Keratinocyte (primary cell): ENCODE measurements at regions not wholly inside any gene's neighbourhood (a gene's known extent, or its start where the extent isn't known, plus 50 kb on each side); places are given as distances from the start of the nearest gene placed in this dataset.

Source experiments
- DNase-seq: peaks from one replicate; pipeline ENCODE4 v3.0.0-alpha.2; 2011; ENCODE audit warnings: low read depth, missing footprints, low spot score
- FAIRE-seq: peaks from 2 replicates; lab custom pipeline; 2011; peaks lifted over from hg19 to GRCh38; lab: Jason Lieb, UNC
- H2AFZ ChIP-seq: 2 replicates; pipeline ENCODE4 v1.6.0; 2012; ENCODE audit warnings: low read length, control low read depth, inconsistent platforms; ENCODE audit not compliant: control insufficient read depth
- H3K27ac ChIP-seq: 2 replicates; pipeline ENCODE4 v1.5.1; 2011; ENCODE audit warnings: low read length; ENCODE audit not compliant: control insufficient read depth, insufficient read depth
- H3K27me3 ChIP-seq: 3 replicates; pipeline ENCODE4 v1.6.0; 2011; ENCODE audit warnings: low read length; ENCODE audit not compliant: control insufficient read depth, insufficient read depth; ENCODE audit errors: extremely low read depth
- H3K36me3 ChIP-seq, 2 experiments: 2 replicates in 1 of 2; 3 replicates in 1 of 2; pipeline ENCODE4 v1.5.1; 2011; ENCODE audit warnings: low read length in 2 of 2, mild to moderate bottlenecking in 1 of 2; ENCODE audit not compliant: control insufficient read depth in 2 of 2, insufficient read depth in 2 of 2; ENCODE audit errors: extremely low read depth in 1 of 2
- H3K4me1 ChIP-seq: 3 replicates; pipeline ENCODE4 v1.5.1; 2011; ENCODE audit warnings: low read length; ENCODE audit not compliant: control insufficient read depth, insufficient read depth; ENCODE audit errors: extremely low read depth
- H3K4me2 ChIP-seq: 3 replicates; pipeline ENCODE4 v1.6.0; 2011; ENCODE audit warnings: low read depth, low read length; ENCODE audit not compliant: control insufficient read depth, insufficient read depth; ENCODE audit errors: extremely low read depth
- H3K4me3 ChIP-seq, 3 experiments: fragments of 200-600 bp in 1 of 3; sonication (generic) in 1 of 3; 2 replicates in 2 of 3; 3 replicates in 1 of 3; pipeline ENCODE4 v1.5.1; 2011 to 2016; ENCODE audit warnings: low read length in 3 of 3, mild to moderate bottlenecking in 3 of 3, control low read depth in 2 of 3, inconsistent platforms in 1 of 3, low read depth in 1 of 3, mixed read lengths in 1 of 3, mixed run types in 1 of 3, moderate library complexity in 1 of 3; ENCODE audit not compliant: control insufficient read depth in 2 of 3, insufficient read depth in 2 of 3; ENCODE audit errors: extremely low read depth in 1 of 3
- H3K79me2 ChIP-seq: 2 replicates; pipeline ENCODE4 v1.6.0; 2012; ENCODE audit warnings: low read length; ENCODE audit not compliant: control insufficient read depth, insufficient read depth
- H3K9ac ChIP-seq: 3 replicates; pipeline ENCODE4 v1.6.0; 2011; ENCODE audit warnings: low read length; ENCODE audit not compliant: control insufficient read depth, insufficient read depth; ENCODE audit errors: extremely low read depth
- H3K9me1 ChIP-seq: 3 replicates; pipeline ENCODE4 v1.6.0; 2011; ENCODE audit warnings: low read length; ENCODE audit not compliant: control insufficient read depth, insufficient read depth; ENCODE audit errors: extremely low read depth
- H3K9me3 ChIP-seq: 2 replicates; pipeline ENCODE4 v1.5.1; 2012; ENCODE audit warnings: low read depth, low read length; ENCODE audit not compliant: control insufficient read depth
- H4K20me1 ChIP-seq: 3 replicates; pipeline ENCODE4 v1.6.0; 2011; ENCODE audit warnings: low read length; ENCODE audit not compliant: control insufficient read depth, insufficient read depth; ENCODE audit errors: extremely low read depth
- EZH2 ChIP-seq: IDR thresholded peaks from one replicate; pipeline ENCODE4 v1.6.1; 2012; ENCODE audit warnings: inconsistent platforms, mild to moderate bottlenecking, low read length, moderate library complexity
- dilution Hi-C: fragments of 300-500 bp; cut with MboI; formaldehyde crosslinking; loops from one replicate; pipeline ENCODE4 v1.7.0; 2020; ENCODE audit warnings: low sequenced_read_pairs; ENCODE audit not compliant: extremely low pct_ligation_motif_present
- TF ChIP-seq, protein P1 (sequence below), 3 experiments: IDR thresholded peaks in 1 of 3; conservative IDR thresholded peaks in 1 of 3; optimal IDR thresholded peaks in 1 of 3; 2 replicates in 2 of 3; 3 replicates in 1 of 3; pipeline versions ENCODE3 to v1.5.1; 2011; ENCODE audit warnings: low read length in 3 of 3, mild to moderate bottlenecking in 3 of 3, moderate library complexity in 2 of 3, control low read depth in 1 of 3, inconsistent platforms in 1 of 3; ENCODE audit not compliant: insufficient read depth in 2 of 3; ENCODE audit errors: extremely low read depth in 1 of 3

DNA sequence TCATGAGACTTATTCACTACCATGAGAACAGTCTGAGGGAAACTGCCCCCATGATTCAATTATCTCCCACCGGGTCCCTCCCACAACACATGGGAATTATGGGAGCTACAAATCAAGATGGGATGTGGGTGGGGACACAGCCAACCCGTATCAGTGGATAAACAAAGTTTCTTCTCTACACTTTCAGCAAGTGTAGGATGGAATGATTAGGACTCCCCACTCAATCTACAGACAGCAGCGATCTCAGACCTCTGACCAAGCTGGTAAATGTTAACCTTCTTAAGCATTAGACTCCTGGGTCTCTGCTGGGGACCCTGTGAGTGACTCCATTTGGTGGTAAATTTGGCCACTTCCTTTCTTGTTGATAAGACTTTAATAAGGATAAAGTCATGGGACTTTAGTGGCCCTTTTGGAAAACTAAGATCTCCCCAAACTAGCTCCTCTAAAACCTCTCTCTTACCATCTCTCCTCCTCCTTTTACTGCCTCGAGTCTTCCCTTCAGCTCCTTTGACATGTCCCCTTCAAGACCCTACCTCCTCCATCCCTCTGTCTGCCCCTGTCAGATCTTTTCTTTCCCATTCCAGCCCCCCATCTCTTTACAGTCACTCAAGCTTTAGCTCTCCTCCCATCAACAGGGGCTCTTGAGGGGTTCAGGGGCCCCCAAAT is 71.9 kb downstream of the MYL12B start:
- Histone ChIP-seq H3K27me3 (no peaks in the 10 kb centered on the region), H4K20me1 (no peaks in the 10 kb centered on the region), H3K36me3 (no peaks in the 10 kb centered on the region), H3K4me3 (no peak overlapping the region), H3K79me2 (no peaks in the 10 kb centered on the region), H3K4me2 (no peak overlapping the region), H3K4me1 (peaks cover 26% of the 10 kb centered on the region), H3K9me1 (no peaks in the 10 kb centered on the region), H3K9ac (no peak overlapping the region), H3K9me3 (no peaks in the 10 kb centered on the region), H2AFZ (no peak overlapping the region), H3K27ac (no peak overlapping the region)
- dilution Hi-C loops = no loop called here
- no peak for TF ChIP-seq EZH2
- TF ChIP-seq, protein P1, sequence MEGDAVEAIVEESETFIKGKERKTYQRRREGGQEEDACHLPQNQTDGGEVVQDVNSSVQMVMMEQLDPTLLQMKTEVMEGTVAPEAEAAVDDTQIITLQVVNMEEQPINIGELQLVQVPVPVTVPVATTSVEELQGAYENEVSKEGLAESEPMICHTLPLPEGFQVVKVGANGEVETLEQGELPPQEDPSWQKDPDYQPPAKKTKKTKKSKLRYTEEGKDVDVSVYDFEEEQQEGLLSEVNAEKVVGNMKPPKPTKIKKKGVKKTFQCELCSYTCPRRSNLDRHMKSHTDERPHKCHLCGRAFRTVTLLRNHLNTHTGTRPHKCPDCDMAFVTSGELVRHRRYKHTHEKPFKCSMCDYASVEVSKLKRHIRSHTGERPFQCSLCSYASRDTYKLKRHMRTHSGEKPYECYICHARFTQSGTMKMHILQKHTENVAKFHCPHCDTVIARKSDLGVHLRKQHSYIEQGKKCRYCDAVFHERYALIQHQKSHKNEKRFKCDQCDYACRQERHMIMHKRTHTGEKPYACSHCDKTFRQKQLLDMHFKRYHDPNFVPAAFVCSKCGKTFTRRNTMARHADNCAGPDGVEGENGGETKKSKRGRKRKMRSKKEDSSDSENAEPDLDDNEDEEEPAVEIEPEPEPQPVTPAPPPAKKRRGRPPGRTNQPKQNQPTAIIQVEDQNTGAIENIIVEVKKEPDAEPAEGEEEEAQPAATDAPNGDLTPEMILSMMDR (optimal IDR thresholded peaks at IDR 0.05 in 1 of 3, IDR thresholded peaks at IDR 0.05 in 1 of 3, conservative IDR thresholded peaks at IDR 0.05 in 1 of 3; ENCODE audit: extremely low read depth in 1 of 3, insufficient read depth in 2 of 3, low read length in 3 of 3) = no peak
- DNase-seq (no peak), FAIRE-seq (peak; percentile 39)

DNA sequence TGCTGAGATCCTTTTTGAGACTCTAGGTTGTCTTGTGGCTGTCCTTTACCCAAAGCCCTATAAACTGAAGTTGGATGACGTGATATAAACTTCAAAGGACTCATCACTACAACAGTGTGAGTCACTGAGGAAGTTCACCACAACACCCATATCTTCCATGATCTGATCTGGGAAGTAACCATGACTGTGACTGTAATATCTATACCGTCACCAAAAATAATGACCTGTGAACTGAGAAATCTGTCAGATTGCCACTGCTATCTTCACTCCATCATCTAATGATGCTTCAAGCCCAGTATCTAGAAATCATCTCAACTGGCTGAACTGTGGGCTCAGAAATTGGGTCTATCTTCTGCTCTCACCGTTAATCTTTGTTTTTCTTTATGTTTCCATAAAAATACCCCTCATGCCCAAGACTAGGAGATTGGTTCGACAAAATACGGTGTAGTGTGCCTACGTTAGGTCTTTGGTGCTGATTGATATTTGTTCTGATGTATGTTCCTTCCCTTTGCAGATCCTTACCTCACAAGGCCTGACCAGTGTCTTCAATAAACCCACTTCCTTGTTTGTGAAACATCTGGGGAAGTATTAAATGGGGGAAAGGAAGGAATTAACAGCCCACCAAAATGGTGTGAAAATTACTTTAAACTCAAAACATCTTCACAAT is 78.2 kb downstream of the MYL12B start:
- no peaks in the 10 kb centered on the region for H3K36me3 ChIP-seq
- peaks cover 13% of the 10 kb centered on the region for H3K4me1 ChIP-seq
- no peak for TF ChIP-seq EZH2
- TF ChIP-seq, protein P1 (optimal IDR thresholded peaks at IDR 0.05 in 1 of 3, IDR thresholded peaks at IDR 0.05 in 1 of 3, conservative IDR thresholded peaks at IDR 0.05 in 1 of 3; ENCODE audit: extremely low read depth in 1 of 3, insufficient read depth in 2 of 3, low read length in 3 of 3) = no peak
- H3K4me3 ChIP-seq = no peak overlapping the region
- H3K9me3 ChIP-seq = no peaks in the 10 kb centered on the region
- peak overlapping the region; percentile 22 for H3K4me2 ChIP-seq
- H3K9me1 ChIP-seq = no peaks in the 10 kb centered on the region
- no peaks in the 10 kb centered on the region for H3K79me2 ChIP-seq
- FAIRE-seq (peak; percentile 26), DNase-seq (peak; percentile 57)
- no peaks in the 10 kb centered on the region for H3K27me3 ChIP-seq
- dilution Hi-C loops = no loop called here
- H4K20me1 ChIP-seq = no peaks in the 10 kb centered on the region
- H2AFZ ChIP-seq = no peak overlapping the region
- H3K9ac ChIP-seq = no peak overlapping the region
- no peak overlapping the region for H3K27ac ChIP-seq
